GM12878 (cell line): ENCODE measurements at regions not wholly inside any gene's neighbourhood (a gene's known extent, or its start where the extent isn't known, plus 50 kb on each side); places are given as distances from the start of the nearest gene placed in this dataset.

ENCODE experiments used
- EZH2 ChIP-seq: IDR thresholded peaks from 2 replicates; pipeline ENCODE4 v1.6.1; 2012; ENCODE audit warnings: low read depth, mild to moderate bottlenecking, control low read depth, inconsistent platforms, low read length, borderline replicate concordance; ENCODE audit not compliant: control insufficient read depth
- RAD21 ChIP-seq: IDR thresholded peaks from 2 replicates; pipeline ENCODE4 v1.6.1; 2011; ENCODE audit warnings: mild to moderate bottlenecking, low read depth, low read length, moderate library complexity; ENCODE audit not compliant: insufficient read depth
- TF ChIP-seq, protein P1 (sequence below), 3 experiments: IDR thresholded peaks in 2 of 3; conservative IDR thresholded peaks in 1 of 3; 2 replicates each; pipeline ENCODE4 v1.5.1; 2011; ENCODE audit warnings: low read depth in 3 of 3, low read length in 3 of 3, mild to moderate bottlenecking in 3 of 3, control low read depth in 2 of 3, moderate library complexity in 2 of 3, inconsistent platforms in 1 of 3, mixed read lengths in 1 of 3; ENCODE audit not compliant: control insufficient read depth in 2 of 3, insufficient read depth in 1 of 3; ENCODE audit errors: extremely low read depth in 1 of 3

DNA sequence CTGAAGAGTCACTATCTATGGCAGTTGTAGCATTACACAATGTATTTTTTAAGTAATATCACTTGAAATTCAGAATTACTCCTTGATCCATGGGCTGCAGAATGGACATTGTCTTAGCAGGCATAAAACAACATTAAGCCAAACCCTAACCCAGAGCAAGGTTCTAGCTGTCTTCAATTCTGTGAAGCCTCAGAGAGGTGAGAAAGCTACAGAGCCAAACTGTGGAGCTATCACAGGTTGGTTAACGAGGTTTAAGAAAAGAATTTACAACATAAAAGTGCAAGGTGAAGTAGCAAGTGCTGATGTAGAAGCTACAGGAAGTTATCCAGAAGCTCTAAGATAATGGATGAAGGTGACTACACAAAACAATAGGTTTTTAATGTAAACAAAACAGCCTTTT is 582.7 kb upstream of the POT1 start:
- TF ChIP-seq, protein P1, sequence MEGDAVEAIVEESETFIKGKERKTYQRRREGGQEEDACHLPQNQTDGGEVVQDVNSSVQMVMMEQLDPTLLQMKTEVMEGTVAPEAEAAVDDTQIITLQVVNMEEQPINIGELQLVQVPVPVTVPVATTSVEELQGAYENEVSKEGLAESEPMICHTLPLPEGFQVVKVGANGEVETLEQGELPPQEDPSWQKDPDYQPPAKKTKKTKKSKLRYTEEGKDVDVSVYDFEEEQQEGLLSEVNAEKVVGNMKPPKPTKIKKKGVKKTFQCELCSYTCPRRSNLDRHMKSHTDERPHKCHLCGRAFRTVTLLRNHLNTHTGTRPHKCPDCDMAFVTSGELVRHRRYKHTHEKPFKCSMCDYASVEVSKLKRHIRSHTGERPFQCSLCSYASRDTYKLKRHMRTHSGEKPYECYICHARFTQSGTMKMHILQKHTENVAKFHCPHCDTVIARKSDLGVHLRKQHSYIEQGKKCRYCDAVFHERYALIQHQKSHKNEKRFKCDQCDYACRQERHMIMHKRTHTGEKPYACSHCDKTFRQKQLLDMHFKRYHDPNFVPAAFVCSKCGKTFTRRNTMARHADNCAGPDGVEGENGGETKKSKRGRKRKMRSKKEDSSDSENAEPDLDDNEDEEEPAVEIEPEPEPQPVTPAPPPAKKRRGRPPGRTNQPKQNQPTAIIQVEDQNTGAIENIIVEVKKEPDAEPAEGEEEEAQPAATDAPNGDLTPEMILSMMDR (IDR thresholded peaks at IDR 0.05 in 2 of 3, conservative IDR thresholded peaks at IDR 0.05 in 1 of 3; ENCODE audit: control insufficient read depth in 2 of 3, extremely low read depth in 1 of 3, insufficient read depth in 1 of 3, low read depth in 3 of 3, low read length in 3 of 3): no peak
- TF ChIP-seq RAD21: no peak
- TF ChIP-seq EZH2: no peak
